ENCODE measurements at regions not wholly inside any gene's neighbourhood (a gene's known extent, or its start where the extent isn't known, plus 50 kb on each side); places are given as distances from the start of the nearest gene placed in this dataset.

DNA sequence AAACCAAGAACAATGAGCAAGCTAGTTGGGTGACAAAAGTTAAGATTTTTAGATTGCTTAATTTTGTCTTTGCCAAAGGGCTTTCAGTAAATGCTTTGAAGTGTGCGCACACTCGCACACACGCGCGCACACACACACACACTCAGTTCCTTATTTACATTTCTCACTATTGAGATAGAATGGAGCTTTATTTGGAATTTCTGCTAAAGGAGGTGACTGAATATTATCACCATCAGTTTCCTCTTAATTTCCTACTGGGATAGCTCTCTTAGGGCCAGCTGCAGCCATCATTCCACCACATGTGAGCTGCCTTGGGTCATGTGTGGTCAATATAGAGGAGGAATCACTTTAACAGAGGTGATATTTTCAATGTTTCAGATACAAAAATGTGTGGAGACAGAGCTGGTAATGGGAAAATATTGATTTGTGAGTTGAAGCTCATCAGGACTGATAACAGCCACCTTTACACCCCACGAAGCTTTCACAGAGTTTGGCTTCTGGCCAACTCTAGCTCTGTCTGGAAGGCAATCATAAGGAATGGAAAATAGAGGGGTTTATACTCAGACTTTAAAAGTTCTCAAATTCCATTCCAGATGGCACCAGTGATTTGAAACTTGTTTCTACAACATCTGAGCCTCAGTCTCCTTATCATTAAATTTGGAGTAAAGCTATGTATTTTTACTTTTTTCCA lies 99.9 kb downstream of the MACIR start:
- no peak for TF ChIP-seq EZH2phosphoT487 (IDR thresholded peaks at IDR 0.05; ENCODE audit: borderline replicate concordance)
- TF ChIP-seq, protein P1, sequence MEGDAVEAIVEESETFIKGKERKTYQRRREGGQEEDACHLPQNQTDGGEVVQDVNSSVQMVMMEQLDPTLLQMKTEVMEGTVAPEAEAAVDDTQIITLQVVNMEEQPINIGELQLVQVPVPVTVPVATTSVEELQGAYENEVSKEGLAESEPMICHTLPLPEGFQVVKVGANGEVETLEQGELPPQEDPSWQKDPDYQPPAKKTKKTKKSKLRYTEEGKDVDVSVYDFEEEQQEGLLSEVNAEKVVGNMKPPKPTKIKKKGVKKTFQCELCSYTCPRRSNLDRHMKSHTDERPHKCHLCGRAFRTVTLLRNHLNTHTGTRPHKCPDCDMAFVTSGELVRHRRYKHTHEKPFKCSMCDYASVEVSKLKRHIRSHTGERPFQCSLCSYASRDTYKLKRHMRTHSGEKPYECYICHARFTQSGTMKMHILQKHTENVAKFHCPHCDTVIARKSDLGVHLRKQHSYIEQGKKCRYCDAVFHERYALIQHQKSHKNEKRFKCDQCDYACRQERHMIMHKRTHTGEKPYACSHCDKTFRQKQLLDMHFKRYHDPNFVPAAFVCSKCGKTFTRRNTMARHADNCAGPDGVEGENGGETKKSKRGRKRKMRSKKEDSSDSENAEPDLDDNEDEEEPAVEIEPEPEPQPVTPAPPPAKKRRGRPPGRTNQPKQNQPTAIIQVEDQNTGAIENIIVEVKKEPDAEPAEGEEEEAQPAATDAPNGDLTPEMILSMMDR (conservative IDR thresholded peaks at IDR 0.05; ENCODE audit: low read length): no peak
- no peaks in the 10 kb centered on the region for H4K20me1 ChIP-seq (ENCODE audit: insufficient read depth, low read length, poor library complexity, severe bottlenecking)
- H3K4me1 ChIP-seq (ENCODE audit: insufficient read depth, low read length, poor library complexity, severe bottlenecking): no peaks in the 10 kb centered on the region
- no peaks in the 10 kb centered on the region for H3K79me2 ChIP-seq (ENCODE audit: insufficient read depth, low read length)
- no peak overlapping the region for H3K4me2 ChIP-seq (ENCODE audit: low read depth, low read length, poor library complexity, severe bottlenecking)
- H3K9me2 ChIP-seq (replicated peaks; ENCODE audit: low read depth, low read length): no peaks in the 10 kb centered on the region
- H3K36me3 ChIP-seq (ENCODE audit: insufficient read depth, low read length): no peaks in the 10 kb centered on the region
- no peak overlapping the region for H2AFZ ChIP-seq (ENCODE audit: low read length)
- H3K9me3 ChIP-seq (ENCODE audit: insufficient read depth, low read depth, low read length): no peaks in the 10 kb centered on the region
- no peak overlapping the region for H3K9ac ChIP-seq (ENCODE audit: low read depth, low read length, poor library complexity, severe bottlenecking)
- H3F3A ChIP-seq (ENCODE audit: low read depth): no peaks in the 10 kb centered on the region
- H3K27me3 ChIP-seq (ENCODE audit: insufficient read depth, low read length, poor library complexity, severe bottlenecking): no peaks in the 10 kb centered on the region
- H3K4me3 ChIP-seq (ENCODE audit: low read length, poor library complexity, severe bottlenecking): no peak overlapping the region

DNA sequence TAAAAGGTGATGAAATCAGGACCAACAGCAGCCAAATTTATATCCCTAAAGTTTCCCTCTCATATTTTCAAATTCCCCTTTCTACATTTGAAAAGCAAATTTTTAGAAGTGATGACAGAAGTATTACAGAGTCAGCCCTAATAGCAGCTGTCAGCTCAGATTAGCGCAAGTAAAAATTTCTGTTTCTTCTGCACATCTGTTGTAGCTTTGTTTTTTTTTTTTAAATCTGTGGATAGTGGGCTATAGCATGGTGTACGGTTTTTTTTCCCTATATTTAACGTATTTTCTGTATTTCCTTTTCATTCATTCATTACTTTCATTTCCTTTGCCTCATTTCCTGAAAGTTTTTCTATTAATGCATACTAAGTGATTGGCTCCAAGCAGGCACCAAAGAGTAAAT lies 99.1 kb downstream of the MACIR start:
- H3K4me2 ChIP-seq (ENCODE audit: low read depth, low read length, poor library complexity, severe bottlenecking): no peak overlapping the region
- no peak overlapping the region for H3K4me3 ChIP-seq (ENCODE audit: low read length, poor library complexity, severe bottlenecking)

DNA sequence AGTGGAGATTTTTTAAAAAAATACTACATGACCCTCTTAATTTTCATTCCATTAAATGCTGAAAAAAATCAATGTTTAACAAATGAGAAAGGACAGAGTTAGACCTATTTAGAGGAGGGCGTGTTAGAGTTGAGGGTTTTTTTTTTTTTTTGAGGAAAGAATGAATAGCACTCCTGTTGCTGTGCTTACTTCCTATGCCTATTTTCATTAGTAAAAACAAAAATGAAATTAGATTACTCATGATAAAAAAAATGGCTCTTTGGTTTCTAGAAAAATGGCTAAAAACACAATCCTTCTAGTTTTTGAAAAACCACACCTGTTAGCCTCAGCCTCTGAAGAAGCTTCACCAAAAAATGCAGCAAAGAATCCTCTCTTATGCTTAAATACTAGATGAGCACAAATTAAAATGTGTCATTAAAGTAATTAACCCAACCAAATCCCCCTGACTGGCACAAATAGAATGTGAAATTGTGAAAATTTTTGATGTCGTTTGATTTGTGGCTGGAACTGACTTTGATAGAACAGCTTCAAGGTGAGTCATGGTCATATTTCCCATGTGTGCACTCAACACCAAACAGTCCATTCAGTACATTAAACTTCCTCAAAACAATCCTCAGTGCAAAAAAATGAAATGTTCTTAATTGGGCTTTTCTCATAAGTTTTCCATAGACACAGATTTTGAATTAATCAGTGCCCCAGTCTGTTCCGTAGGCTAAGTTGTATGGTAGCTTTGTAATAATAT lies 98.0 kb downstream of the MACIR start:
- no peak overlapping the region for H3K4me2 ChIP-seq (ENCODE audit: low read depth, low read length, poor library complexity, severe bottlenecking)
- H4K20me1 ChIP-seq (ENCODE audit: insufficient read depth, low read length, poor library complexity, severe bottlenecking): no peaks in the 10 kb centered on the region
- no peaks in the 10 kb centered on the region for H3F3A ChIP-seq (ENCODE audit: low read depth)
- no peaks in the 10 kb centered on the region for H3K79me2 ChIP-seq (ENCODE audit: insufficient read depth, low read length)
- H2AFZ ChIP-seq (ENCODE audit: low read length): no peak overlapping the region
- no peaks in the 10 kb centered on the region for H3K9me3 ChIP-seq (ENCODE audit: insufficient read depth, low read depth, low read length)
- no peaks in the 10 kb centered on the region for H3K4me1 ChIP-seq (ENCODE audit: insufficient read depth, low read length, poor library complexity, severe bottlenecking)
- no peak for TF ChIP-seq EZH2phosphoT487 (IDR thresholded peaks at IDR 0.05; ENCODE audit: borderline replicate concordance)
- no peak overlapping the region for H3K9ac ChIP-seq (ENCODE audit: low read depth, low read length, poor library complexity, severe bottlenecking)
- H3K4me3 ChIP-seq (ENCODE audit: low read length, poor library complexity, severe bottlenecking): no peak overlapping the region
- H3K36me3 ChIP-seq (ENCODE audit: insufficient read depth, low read length): no peaks in the 10 kb centered on the region
- no peaks in the 10 kb centered on the region for H3K27me3 ChIP-seq (ENCODE audit: insufficient read depth, low read length, poor library complexity, severe bottlenecking)
- no peaks in the 10 kb centered on the region for H3K9me2 ChIP-seq (replicated peaks; ENCODE audit: low read depth, low read length)

More for the DNA sequence above, 99.1 kb downstream of the MACIR start:
- H3K27me3 ChIP-seq (ENCODE audit: insufficient read depth, low read length, poor library complexity, severe bottlenecking): no peaks in the 10 kb centered on the region
- H3K9me3 ChIP-seq (ENCODE audit: insufficient read depth, low read depth, low read length): no peaks in the 10 kb centered on the region
- H3K9me2 ChIP-seq (replicated peaks; ENCODE audit: low read depth, low read length): no peaks in the 10 kb centered on the region
- TF ChIP-seq EZH2phosphoT487 (IDR thresholded peaks at IDR 0.05; ENCODE audit: borderline replicate concordance): no peak
- TF ChIP-seq, protein P1 (conservative IDR thresholded peaks at IDR 0.05; ENCODE audit: low read length): no peak
- no peak overlapping the region for H3K9ac ChIP-seq (ENCODE audit: low read depth, low read length, poor library complexity, severe bottlenecking)
- no peaks in the 10 kb centered on the region for H3K36me3 ChIP-seq (ENCODE audit: insufficient read depth, low read length)
- no peak overlapping the region for H2AFZ ChIP-seq (ENCODE audit: low read length)
- H4K20me1 ChIP-seq (ENCODE audit: insufficient read depth, low read length, poor library complexity, severe bottlenecking): no peaks in the 10 kb centered on the region
- H3K79me2 ChIP-seq (ENCODE audit: insufficient read depth, low read length): no peaks in the 10 kb centered on the region
- H3K4me1 ChIP-seq (ENCODE audit: insufficient read depth, low read length, poor library complexity, severe bottlenecking): no peaks in the 10 kb centered on the region
- no peaks in the 10 kb centered on the region for H3F3A ChIP-seq (ENCODE audit: low read depth)

Measured in Loucy (cell line).